Endothelial cell of umbilical vein (primary cell): ENCODE measurements at regions not wholly inside any gene's neighbourhood (a gene's known extent, or its start where the extent isn't known, plus 50 kb on each side); places are given as distances from the start of the nearest gene placed in this dataset.

Experiments
- BruUV-seq: library from RNA; stranded (reverse); fragments of 400-500 nt; replicated peaks from 2 replicates; lab custom pipeline; 2021; lab: Mats Ljungman, UMichigan
- CTCF ChIA-PET: fragments of 300-600, 350-600 bp; sonication (Branson Sonifier 250); formaldehyde crosslinking; loops from one replicate; lab custom pipeline; 2021; ENCODE audit warnings: antibody characterized with exemption, inconsistent platforms; lab: Charles Lee
- POLR2A ChIA-PET: fragments of 300-600, 350-600 bp; sonication (Branson Sonifier 250); formaldehyde crosslinking; loops from one replicate; lab custom pipeline; 2021; ENCODE audit warnings: antibody characterized with exemption, inconsistent platforms; lab: Charles Lee
- DNase-seq: peaks from one replicate; pipeline ENCODE4 v3.0.0-alpha.2; 2011; ENCODE audit warnings: low read depth, low spot score
- FAIRE-seq: peaks from 2 replicates; lab custom pipeline; 2011; peaks lifted over from hg19 to GRCh38; lab: Jason Lieb, UNC
- H2AFZ ChIP-seq: 2 replicates; pipeline ENCODE4 v1.6.0; 2012; ENCODE audit warnings: low read depth, low read length, control low read depth, inconsistent platforms
- H3K27ac ChIP-seq: 2 replicates; pipeline ENCODE4 v1.5.1; 2011; ENCODE audit warnings: low read depth, mild to moderate bottlenecking, control low read depth, low read length, moderate library complexity; ENCODE audit not compliant: insufficient read depth
- H3K27me3 ChIP-seq, 2 experiments: 2 replicates each; pipeline versions ENCODE4 v1.6.0 to v1.6.1; 2011; ENCODE audit warnings: low read length in 2 of 2, mixed read lengths in 1 of 2; ENCODE audit not compliant: control insufficient read depth in 2 of 2, insufficient read depth in 2 of 2
- H3K36me3 ChIP-seq, 2 experiments: 2 replicates in 1 of 2; 3 replicates in 1 of 2; pipeline ENCODE4 v1.5.1; 2011; ENCODE audit warnings: low read length in 2 of 2, mild to moderate bottlenecking in 1 of 2, moderate library complexity in 1 of 2; ENCODE audit not compliant: control insufficient read depth in 2 of 2, insufficient read depth in 2 of 2; ENCODE audit errors: extremely low read depth in 1 of 2
- H3K4me1 ChIP-seq: 3 replicates; pipeline ENCODE4 v1.5.1; 2011; ENCODE audit warnings: mild to moderate bottlenecking, low read length; ENCODE audit not compliant: control insufficient read depth, insufficient read depth; ENCODE audit errors: extremely low read depth
- H3K4me2 ChIP-seq: 2 replicates; pipeline ENCODE4 v1.6.1; 2011; ENCODE audit warnings: low read length, control low read depth, mixed read lengths; ENCODE audit not compliant: insufficient read depth
- H3K4me3 ChIP-seq, 3 experiments: fragments of 200-600 bp in 1 of 3; sonication (generic), shearing (Covaris generic) in 1 of 3; replicated peaks in 1 of 3; 2 replicates each; pipeline ENCODE4 v1.5.1; 2011 to 2016; ENCODE audit warnings: control low read depth in 3 of 3, low read length in 3 of 3, mild to moderate bottlenecking in 2 of 3, inconsistent platforms in 1 of 3, low read depth in 1 of 3, moderate library complexity in 1 of 3; ENCODE audit not compliant: insufficient read depth in 1 of 3
- H3K79me2 ChIP-seq: 2 replicates; pipeline ENCODE4 v1.6.0; 2012; ENCODE audit warnings: low read length, inconsistent platforms; ENCODE audit not compliant: control insufficient read depth, insufficient read depth
- H3K9ac ChIP-seq: replicated peaks from 2 replicates; pipeline ENCODE3; 2011; ENCODE audit warnings: low read length, control low read depth; ENCODE audit not compliant: insufficient read depth; ENCODE audit errors: extremely low read depth
- H3K9me1 ChIP-seq: replicated peaks from 3 replicates; pipeline ENCODE4 v1.6.0; 2011; ENCODE audit warnings: mild to moderate bottlenecking, low read length; ENCODE audit not compliant: control insufficient read depth, insufficient read depth; ENCODE audit errors: extremely low read depth
- H3K9me3 ChIP-seq: replicated peaks from 2 replicates; pipeline ENCODE4 v1.5.1; 2012; ENCODE audit warnings: low read length, inconsistent platforms; ENCODE audit not compliant: control insufficient read depth, insufficient read depth
- H4K20me1 ChIP-seq: replicated peaks from 2 replicates; pipeline ENCODE3; 2011; ENCODE audit warnings: mild to moderate bottlenecking, low read length; ENCODE audit not compliant: control insufficient read depth, insufficient read depth; ENCODE audit errors: extremely low read depth
- CTCF ChIP-seq, 2 donors: IDR thresholded peaks; 1 replicate in 1 of 2; 2 replicates in 1 of 2; pipeline ENCODE4 v1.5.1; 2011; ENCODE audit warnings: low read length in 2 of 2, mild to moderate bottlenecking in 2 of 2, moderate library complexity in 2 of 2, control low read depth in 1 of 2, inconsistent platforms in 1 of 2, low read depth in 1 of 2; ENCODE audit not compliant: insufficient read depth in 1 of 2; ENCODE audit errors: extremely low read depth in 1 of 2
- EZH2 ChIP-seq: IDR thresholded peaks from 2 replicates; pipeline ENCODE4 v1.6.1; 2012; ENCODE audit warnings: borderline replicate concordance, low read depth, mild to moderate bottlenecking, moderate library complexity, low read length, inconsistent platforms; ENCODE audit not compliant: severe bottlenecking
- FOS ChIP-seq: IDR thresholded peaks from 2 replicates; pipeline ENCODE4 v1.6.1; 2011; ENCODE audit warnings: mild to moderate bottlenecking, low read length, moderate library complexity, borderline replicate concordance; ENCODE audit not compliant: insufficient read depth
- GATA2 ChIP-seq: IDR thresholded peaks from 2 replicates; pipeline ENCODE4 v1.7.0; 2011; ENCODE audit warnings: low read depth, mild to moderate bottlenecking, moderate library complexity, mixed read lengths, low read length; ENCODE audit not compliant: insufficient read length, insufficient read depth
- JUN ChIP-seq: IDR thresholded peaks from 2 replicates; pipeline ENCODE4 v1.6.1; 2011; ENCODE audit warnings: borderline replicate concordance, low read depth; ENCODE audit not compliant: insufficient read length, insufficient read depth
- MYC ChIP-seq: IDR thresholded peaks from one replicate; pipeline ENCODE4 v1.6.1; 2011; ENCODE audit warnings: mild to moderate bottlenecking, low read depth, low read length
- POLR2A ChIP-seq: IDR thresholded peaks from 2 replicates; pipeline ENCODE4 v1.6.1; 2012; ENCODE audit warnings: low read depth, mild to moderate bottlenecking, control low read depth, low read length
- POLR2AphosphoS5 ChIP-seq: IDR thresholded peaks from 2 replicates; pipeline ENCODE4 v1.6.1; 2012; ENCODE audit warnings: low read depth, mild to moderate bottlenecking, control low read depth, low read length, moderate library complexity; ENCODE audit not compliant: insufficient read depth
- dilution Hi-C: fragments of 300-500 bp; cut with MboI; formaldehyde crosslinking; loops from one replicate; pipeline ENCODE4 v1.15.0; 2019; ENCODE audit warnings: low sequenced_read_pairs; ENCODE audit not compliant: extremely low pct_ligation_motif_present
- intact Hi-C: fragments of 100-400 bp; cut with micrococcal nuclease; formaldehyde crosslinking; loops from one replicate; pipeline ENCODE4 v1.10.0; 2022
- TF ChIP-seq, protein P1 (sequence below): IDR thresholded peaks from 2 replicates; pipeline ENCODE4 v1.6.1; 2011; ENCODE audit not compliant: insufficient read depth, insufficient read length

- Histone ChIP-seq H3K4me2 (no peak overlapping the region), H3K36me3 (no peaks in the 10 kb centered on the region), H3K9ac (no peak overlapping the region), H3K4me1 (no peaks in the 10 kb centered on the region), H3K9me3 (no peaks in the 10 kb centered on the region), H3K27me3 (no peaks in the 10 kb centered on the region), H2AFZ (no peak overlapping the region), H4K20me1 (no peaks in the 10 kb centered on the region), H3K9me1 (no peaks in the 10 kb centered on the region), H3K79me2 (no peaks in the 10 kb centered on the region), H3K4me3 (no peak overlapping the region), H3K27ac (no peak overlapping the region)
- dilution Hi-C loops: no loop called here
- TF ChIP-seq POLR2A (no peak), FOS (no peak), GATA2 (no peak), POLR2AphosphoS5 (no peak), JUN (no peak), CTCF (IDR thresholded peaks at IDR 0.05; ENCODE audit: extremely low read depth in 1 of 2, insufficient read depth in 1 of 2, low read depth in 1 of 2, low read length in 2 of 2) (no peak), MYC (no peak), EZH2 (no peak)
- TF ChIP-seq, protein P1, sequence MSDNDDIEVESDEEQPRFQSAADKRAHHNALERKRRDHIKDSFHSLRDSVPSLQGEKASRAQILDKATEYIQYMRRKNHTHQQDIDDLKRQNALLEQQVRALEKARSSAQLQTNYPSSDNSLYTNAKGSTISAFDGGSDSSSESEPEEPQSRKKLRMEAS: no peak
- no TSS peak for BruUV-seq
- POLR2A ChIA-PET: no interaction called here
- CTCF ChIA-PET: no interaction called here
- FAIRE-seq: no peak
- no peak for DNase-seq
- intact Hi-C loops: no loop called here
Measured at GRCh38 chr4:132662456-132662855, 486.6 kb upstream of the PCDH10 start.
